ENCODE measurements at regions not wholly inside any gene's neighbourhood (a gene's known extent, or its start where the extent isn't known, plus 50 kb on each side); places are given as distances from the start of the nearest gene placed in this dataset.

- TF ChIP-seq CTCF (IDR thresholded peaks at IDR 0.05) (peak; percentile 90), EZH2phosphoT487 (IDR thresholded peaks at IDR 0.05) (no peak), EZH2 (IDR thresholded peaks at IDR 0.05) (no peak)
Measured at GRCh38 chr10:28991333-28992270, 297.3 kb upstream of the LYZL1 start.

All from neural progenitor cell (in vitro differentiated cells).